ENCODE measurements at regions not wholly inside any gene's neighbourhood (a gene's known extent, or its start where the extent isn't known, plus 50 kb on each side); places are given as distances from the start of the nearest gene placed in this dataset.

DNA sequence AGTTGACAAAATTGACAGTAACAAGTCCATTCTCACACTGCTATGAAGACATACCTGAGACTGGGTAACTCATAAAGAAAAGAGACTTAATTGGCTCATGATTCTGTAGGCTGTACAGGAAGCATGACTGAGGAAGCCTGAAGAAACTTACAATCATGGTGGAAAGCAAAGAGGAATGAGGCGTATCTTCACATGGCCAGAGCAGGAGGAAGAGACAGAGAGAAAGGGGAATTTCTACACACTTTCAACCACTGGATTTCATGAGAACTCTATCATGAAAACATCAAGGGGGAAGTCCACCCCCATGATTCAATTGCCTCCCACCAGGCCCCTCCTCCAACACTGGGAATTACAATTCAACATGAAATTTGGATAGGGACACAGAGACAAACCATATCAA is 758.4 kb upstream of the SLITRK1 start (continued):
- no peak for TF ChIP-seq REST (IDR thresholded peaks at IDR 0.05; ENCODE audit: unreplicated experiment)

DNA sequence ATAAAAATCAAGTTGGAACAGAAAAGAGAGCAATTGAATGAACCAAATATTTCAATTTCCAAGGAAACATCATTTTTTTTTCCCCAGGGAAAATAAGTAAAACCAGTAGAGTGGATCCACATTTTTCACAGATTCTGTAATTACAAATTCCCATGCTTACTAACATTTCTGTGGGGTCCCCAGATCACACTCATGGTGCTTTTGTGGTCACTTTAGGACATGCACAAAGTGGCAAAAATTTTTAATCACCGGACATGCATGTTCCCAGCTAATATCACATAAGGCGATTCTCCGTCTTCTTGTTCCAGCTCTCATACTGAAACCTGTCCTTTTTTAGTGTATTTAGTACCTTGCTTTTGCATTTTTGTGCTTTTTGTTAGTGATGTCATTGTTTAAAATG is 748.2 kb upstream of the SLITRK1 start:
- no peak for ATAC-seq
- H3K27ac Mint-ChIP-seq = no peak overlapping the region

More for the DNA sequence above, 748.2 kb upstream of the SLITRK1 start:
- no peaks in the 10 kb centered on the region for H3K79me2 ChIP-seq (replicated peaks; ENCODE audit: insufficient read depth)
- no peaks in the 10 kb centered on the region for H3K27me3 ChIP-seq (ENCODE audit: insufficient read depth)
- Mint-ChIP-seq H3K4me3 (no peak overlapping the region), H3K36me3 (ENCODE audit: low read depth) (peaks cover 2% of the 10 kb centered on the region; the same call in 1 of the 3 replicates), H3K9me3 (no peaks in the 10 kb centered on the region; the same call in 2 of the 3 replicates), H3K4me1 (peaks cover 4% of the 10 kb centered on the region; the same call in 2 of the 3 replicates), H3K27me3 (ENCODE audit: insufficient read depth, low read depth, poor library complexity) (peaks cover 3% of the 10 kb centered on the region)
- no peaks in the 10 kb centered on the region for H3K36me3 ChIP-seq (ENCODE audit: insufficient read depth)
- H3K4me3 ChIP-seq = no peak overlapping the region
- no peaks in the 10 kb centered on the region for H3K4me1 ChIP-seq (ENCODE audit: insufficient read depth)
- no peak overlapping the region for H3K27ac ChIP-seq (ENCODE audit: low read depth)
- TF ChIP-seq POLR2AphosphoS5 (IDR thresholded peaks at IDR 0.05; ENCODE audit: low read depth) = no peak
- TF ChIP-seq, protein P1, sequence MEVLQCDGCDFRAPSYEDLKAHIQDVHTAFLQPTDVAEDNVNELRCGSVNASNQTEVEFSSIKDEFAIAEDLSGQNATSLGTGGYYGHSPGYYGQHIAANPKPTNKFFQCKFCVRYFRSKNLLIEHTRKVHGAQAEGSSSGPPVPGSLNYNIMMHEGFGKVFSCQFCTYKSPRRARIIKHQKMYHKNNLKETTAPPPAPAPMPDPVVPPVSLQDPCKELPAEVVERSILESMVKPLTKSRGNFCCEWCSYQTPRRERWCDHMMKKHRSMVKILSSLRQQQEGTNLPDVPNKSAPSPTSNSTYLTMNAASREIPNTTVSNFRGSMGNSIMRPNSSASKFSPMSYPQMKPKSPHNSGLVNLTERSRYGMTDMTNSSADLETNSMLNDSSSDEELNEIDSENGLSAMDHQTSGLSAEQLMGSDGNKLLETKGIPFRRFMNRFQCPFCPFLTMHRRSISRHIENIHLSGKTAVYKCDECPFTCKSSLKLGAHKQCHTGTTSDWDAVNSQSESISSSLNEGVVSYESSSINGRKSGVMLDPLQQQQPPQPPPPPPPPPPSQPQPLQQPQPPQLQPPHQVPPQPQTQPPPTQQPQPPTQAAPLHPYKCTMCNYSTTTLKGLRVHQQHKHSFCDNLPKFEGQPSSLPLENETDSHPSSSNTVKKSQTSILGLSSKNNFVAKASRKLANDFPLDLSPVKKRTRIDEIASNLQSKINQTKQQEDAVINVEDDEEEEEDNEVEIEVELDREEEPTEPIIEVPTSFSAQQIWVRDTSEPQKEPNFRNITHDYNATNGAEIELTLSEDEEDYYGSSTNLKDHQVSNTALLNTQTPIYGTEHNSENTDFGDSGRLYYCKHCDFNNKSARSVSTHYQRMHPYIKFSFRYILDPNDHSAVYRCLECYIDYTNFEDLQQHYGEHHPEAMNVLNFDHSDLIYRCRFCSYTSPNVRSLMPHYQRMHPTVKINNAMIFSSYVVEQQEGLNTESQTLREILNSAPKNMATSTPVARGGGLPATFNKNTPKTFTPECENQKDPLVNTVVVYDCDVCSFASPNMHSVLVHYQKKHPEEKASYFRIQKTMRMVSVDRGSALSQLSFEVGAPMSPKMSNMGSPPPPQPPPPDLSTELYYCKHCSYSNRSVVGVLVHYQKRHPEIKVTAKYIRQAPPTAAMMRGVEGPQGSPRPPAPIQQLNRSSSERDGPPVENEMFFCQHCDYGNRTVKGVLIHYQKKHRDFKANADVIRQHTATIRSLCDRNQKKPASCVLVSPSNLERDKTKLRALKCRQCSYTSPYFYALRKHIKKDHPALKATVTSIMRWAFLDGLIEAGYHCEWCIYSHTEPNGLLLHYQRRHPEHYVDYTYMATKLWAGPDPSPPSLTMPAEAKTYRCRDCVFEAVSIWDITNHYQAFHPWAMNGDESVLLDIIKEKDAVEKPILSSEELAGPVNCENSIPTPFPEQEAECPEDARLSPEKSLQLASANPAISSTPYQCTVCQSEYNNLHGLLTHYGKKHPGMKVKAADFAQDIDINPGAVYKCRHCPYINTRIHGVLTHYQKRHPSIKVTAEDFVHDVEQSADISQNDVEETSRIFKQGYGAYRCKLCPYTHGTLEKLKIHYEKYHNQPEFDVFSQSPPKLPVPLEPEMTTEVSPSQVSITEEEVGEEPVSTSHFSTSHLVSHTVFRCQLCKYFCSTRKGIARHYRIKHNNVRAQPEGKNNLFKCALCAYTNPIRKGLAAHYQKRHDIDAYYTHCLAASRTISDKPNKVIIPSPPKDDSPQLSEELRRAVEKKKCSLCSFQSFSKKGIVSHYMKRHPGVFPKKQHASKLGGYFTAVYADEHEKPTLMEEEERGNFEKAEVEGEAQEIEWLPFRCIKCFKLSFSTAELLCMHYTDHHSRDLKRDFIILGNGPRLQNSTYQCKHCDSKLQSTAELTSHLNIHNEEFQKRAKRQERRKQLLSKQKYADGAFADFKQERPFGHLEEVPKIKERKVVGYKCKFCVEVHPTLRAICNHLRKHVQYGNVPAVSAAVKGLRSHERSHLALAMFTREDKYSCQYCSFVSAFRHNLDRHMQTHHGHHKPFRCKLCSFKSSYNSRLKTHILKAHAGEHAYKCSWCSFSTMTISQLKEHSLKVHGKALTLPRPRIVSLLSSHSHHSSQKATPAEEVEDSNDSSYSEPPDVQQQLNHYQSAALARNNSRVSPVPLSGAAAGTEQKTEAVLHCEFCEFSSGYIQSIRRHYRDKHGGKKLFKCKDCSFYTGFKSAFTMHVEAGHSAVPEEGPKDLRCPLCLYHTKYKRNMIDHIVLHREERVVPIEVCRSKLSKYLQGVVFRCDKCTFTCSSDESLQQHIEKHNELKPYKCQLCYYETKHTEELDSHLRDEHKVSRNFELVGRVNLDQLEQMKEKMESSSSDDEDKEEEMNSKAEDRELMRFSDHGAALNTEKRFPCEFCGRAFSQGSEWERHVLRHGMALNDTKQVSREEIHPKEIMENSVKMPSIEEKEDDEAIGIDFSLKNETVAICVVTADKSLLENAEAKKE (CRISPR knock-in tag; IDR thresholded peaks at IDR 0.05) = no peak
- TF ChIP-seq NANOG (IDR thresholded peaks at IDR 0.05; ENCODE audit: borderline replicate concordance) = no peak
- TF ChIP-seq STAT1 (IDR thresholded peaks at IDR 0.05; ENCODE audit: unreplicated experiment) = no peak
- no peak for TF ChIP-seq CTCF (conservative IDR thresholded peaks at IDR 0.05; ENCODE audit: low read depth in 2 of 2)
- TF ChIP-seq EZH2phosphoT487 (IDR thresholded peaks at IDR 0.05; ENCODE audit: unreplicated experiment) = no peak
- no peak for TF ChIP-seq ZNF331 (CRISPR knock-in tag; IDR thresholded peaks at IDR 0.05; ENCODE audit: low read depth)
- TF ChIP-seq ZNF114 (CRISPR knock-in tag; IDR thresholded peaks at IDR 0.05) = no peak
- no peak for TF ChIP-seq CREB1 (CRISPR knock-in tag; IDR thresholded peaks at IDR 0.05; ENCODE audit: low read depth)
- no peak for TF ChIP-seq EZH2 (IDR thresholded peaks at IDR 0.05; ENCODE audit: low read depth, unreplicated experiment)
- TF ChIP-seq, protein P2, sequence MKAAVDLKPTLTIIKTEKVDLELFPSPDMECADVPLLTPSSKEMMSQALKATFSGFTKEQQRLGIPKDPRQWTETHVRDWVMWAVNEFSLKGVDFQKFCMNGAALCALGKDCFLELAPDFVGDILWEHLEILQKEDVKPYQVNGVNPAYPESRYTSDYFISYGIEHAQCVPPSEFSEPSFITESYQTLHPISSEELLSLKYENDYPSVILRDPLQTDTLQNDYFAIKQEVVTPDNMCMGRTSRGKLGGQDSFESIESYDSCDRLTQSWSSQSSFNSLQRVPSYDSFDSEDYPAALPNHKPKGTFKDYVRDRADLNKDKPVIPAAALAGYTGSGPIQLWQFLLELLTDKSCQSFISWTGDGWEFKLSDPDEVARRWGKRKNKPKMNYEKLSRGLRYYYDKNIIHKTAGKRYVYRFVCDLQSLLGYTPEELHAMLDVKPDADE (IDR thresholded peaks at IDR 0.05) = no peak
- TF ChIP-seq JUNB (IDR thresholded peaks at IDR 0.05; ENCODE audit: unreplicated experiment) = no peak
- H4K20me1 ChIP-seq (replicated peaks; ENCODE audit: insufficient read depth) = no peaks in the 10 kb centered on the region
- no peak overlapping the region for H2AFZ ChIP-seq
- no peak for DNase-seq (ENCODE audit: low spot score)
- no peaks in the 10 kb centered on the region for H3F3A ChIP-seq (replicated peaks; ENCODE audit: low read depth)
- H3K4me2 ChIP-seq = no peak overlapping the region
- H3K9me2 ChIP-seq (ENCODE audit: insufficient read depth) = 0 out of 2 replicates have a peak, but pooled peaks cover 4% of the 10 kb centered on the region
